IgD-negative memory B cell (primary cell): ENCODE measurements at regions not wholly inside any gene's neighbourhood (a gene's known extent, or its start where the extent isn't known, plus 50 kb on each side); places are given as distances from the start of the nearest gene placed in this dataset.

Experiments
- H3K27ac Mint-ChIP-seq, 3 donors: one replicate each; pipeline ENCODE4 v1.8.0; 2020 to 2022; ENCODE audit warnings: mild to moderate bottlenecking in 3 of 3, mixed read lengths in 3 of 3, moderate library complexity in 1 of 3
- H3K27me3 Mint-ChIP-seq: one replicate; pipeline ENCODE4 v1.8.0; 2021; ENCODE audit warnings: mixed read lengths
- H3K36me3 Mint-ChIP-seq: one replicate; pipeline ENCODE4 v1.8.0; 2020; ENCODE audit warnings: mild to moderate bottlenecking, mixed read lengths
- H3K4me1 Mint-ChIP-seq, 3 donors: one replicate each; pipeline ENCODE4 v1.8.0; 2020 to 2022; ENCODE audit warnings: mixed read lengths in 3 of 3, mild to moderate bottlenecking in 1 of 3
- H3K4me3 Mint-ChIP-seq, 4 donors: one replicate each; pipeline ENCODE4 v1.8.0; 2020 to 2022; ENCODE audit warnings: mild to moderate bottlenecking in 4 of 4, mixed read lengths in 4 of 4, moderate library complexity in 3 of 4
- H3K9me3 Mint-ChIP-seq, 3 donors: one replicate each; pipeline ENCODE4 v1.8.0; 2020 to 2021; ENCODE audit warnings: mixed read lengths in 3 of 3, mild to moderate bottlenecking in 1 of 3

GRCh38 chr15:87419344-87419743 is 837.2 kb downstream of the NTRK3 start:
- H3K27ac Mint-ChIP-seq = no peak overlapping the region
- no peak overlapping the region for H3K4me3 Mint-ChIP-seq
- no peaks in the 10 kb centered on the region for H3K36me3 Mint-ChIP-seq
- H3K4me1 Mint-ChIP-seq = peaks cover 0 to 2% (median 0%) of the 10 kb centered on the region in 3 donors
- peaks cover 3 to 14% (median 3%) of the 10 kb centered on the region in 3 donors for H3K9me3 Mint-ChIP-seq
- H3K27me3 Mint-ChIP-seq = no peaks in the 10 kb centered on the region

GRCh38 chr15:87416591-87417257 is 839.8 kb downstream of the NTRK3 start:
- Mint-ChIP-seq H3K27ac (no peak overlapping the region), H3K27me3 (no peaks in the 10 kb centered on the region), H3K4me1 (no peaks in the 10 kb centered on the region), H3K4me3 (no peak overlapping the region), H3K9me3 (peaks cover 2 to 10% (median 3%) of the 10 kb centered on the region in 3 donors), H3K36me3 (no peaks in the 10 kb centered on the region)

GRCh38 chr15:87408902-87409301 is 847.6 kb downstream of the NTRK3 start:
- no peaks in the 10 kb centered on the region for H3K27me3 Mint-ChIP-seq
- peaks cover 5% of the 10 kb centered on the region in 3 donors for H3K9me3 Mint-ChIP-seq
- no peaks in the 10 kb centered on the region for H3K4me1 Mint-ChIP-seq
- no peak overlapping the region for H3K27ac Mint-ChIP-seq
- H3K36me3 Mint-ChIP-seq = no peaks in the 10 kb centered on the region
- H3K4me3 Mint-ChIP-seq = no peak overlapping the region

- Mint-ChIP-seq H3K4me3 (no peak overlapping the region), H3K27me3 (no peaks in the 10 kb centered on the region), H3K4me1 (no peaks in the 10 kb centered on the region), H3K27ac (no peak overlapping the region), H3K9me3 (peaks cover 5 to 13% (median 5%) of the 10 kb centered on the region in 3 donors), H3K36me3 (no peaks in the 10 kb centered on the region)
These were observed 852.6 kb downstream of the NTRK3 start for GRCh38 chr15:87403973-87404372.

- H3K36me3 Mint-ChIP-seq = no peaks in the 10 kb centered on the region
- H3K9me3 Mint-ChIP-seq = peaks cover 3 to 13% (median 5%) of the 10 kb centered on the region in 3 donors
- no peaks in the 10 kb centered on the region for H3K27me3 Mint-ChIP-seq
- no peaks in the 10 kb centered on the region for H3K4me1 Mint-ChIP-seq
- no peak overlapping the region for H3K4me3 Mint-ChIP-seq
- H3K27ac Mint-ChIP-seq = no peak overlapping the region
These were observed 854.6 kb downstream of the NTRK3 start for GRCh38 chr15:87401973-87402372.

GRCh38 chr15:87394676-87395075 is 861.9 kb downstream of the NTRK3 start:
- H3K4me3 Mint-ChIP-seq = no peak overlapping the region

GRCh38 chr15:87387766-87388165 is 868.8 kb downstream of the NTRK3 start:
- H3K36me3 Mint-ChIP-seq = no peaks in the 10 kb centered on the region
- no peak overlapping the region for H3K27ac Mint-ChIP-seq

More at GRCh38 chr15:87394676-87395075, 861.9 kb downstream of the NTRK3 start:
- H3K4me1 Mint-ChIP-seq = no peaks in the 10 kb centered on the region
- H3K36me3 Mint-ChIP-seq = no peaks in the 10 kb centered on the region
- peaks cover 1 to 11% (median 8%) of the 10 kb centered on the region in 3 donors for H3K9me3 Mint-ChIP-seq
- no peaks in the 10 kb centered on the region for H3K27me3 Mint-ChIP-seq
- no peak overlapping the region for H3K27ac Mint-ChIP-seq

GRCh38 chr15:87374339-87374738 is 882.2 kb downstream of the NTRK3 start:
- H3K27me3 Mint-ChIP-seq = no peaks in the 10 kb centered on the region
- peaks cover 3 to 9% (median 8%) of the 10 kb centered on the region in 3 donors for H3K9me3 Mint-ChIP-seq
- no peaks in the 10 kb centered on the region for H3K36me3 Mint-ChIP-seq
- H3K4me3 Mint-ChIP-seq = no peak overlapping the region
- H3K27ac Mint-ChIP-seq = no peak overlapping the region
- no peaks in the 10 kb centered on the region for H3K4me1 Mint-ChIP-seq

More at GRCh38 chr15:87387766-87388165, 868.8 kb downstream of the NTRK3 start:
- H3K27me3 Mint-ChIP-seq = no peaks in the 10 kb centered on the region
- no peak overlapping the region for H3K4me3 Mint-ChIP-seq
- H3K4me1 Mint-ChIP-seq = no peaks in the 10 kb centered on the region
- peaks cover 0 to 13% (median 4%) of the 10 kb centered on the region in 3 donors for H3K9me3 Mint-ChIP-seq

GRCh38 chr15:87369269-87369668 is 887.3 kb downstream of the NTRK3 start:
- Mint-ChIP-seq H3K36me3 (no peaks in the 10 kb centered on the region), H3K9me3 (peaks cover 5 to 9% (median 8%) of the 10 kb centered on the region in 3 donors), H3K4me3 (no peak overlapping the region), H3K4me1 (no peaks in the 10 kb centered on the region), H3K27me3 (no peaks in the 10 kb centered on the region), H3K27ac (no peak overlapping the region)

- Mint-ChIP-seq H3K27ac (no peak overlapping the region), H3K4me1 (no peaks in the 10 kb centered on the region), H3K9me3 (peaks cover 5 to 9% (median 8%) of the 10 kb centered on the region in 3 donors), H3K4me3 (no peak overlapping the region), H3K27me3 (no peaks in the 10 kb centered on the region), H3K36me3 (no peaks in the 10 kb centered on the region)
These were observed 888.0 kb downstream of the NTRK3 start for GRCh38 chr15:87368511-87368910.

GRCh38 chr15:87365186-87365585 is 891.4 kb downstream of the NTRK3 start:
- Mint-ChIP-seq H3K4me1 (no peaks in the 10 kb centered on the region), H3K9me3 (peaks cover 0 to 6% (median 2%) of the 10 kb centered on the region in 3 donors), H3K4me3 (no peak overlapping the region), H3K27me3 (no peaks in the 10 kb centered on the region), H3K36me3 (no peaks in the 10 kb centered on the region), H3K27ac (no peak overlapping the region)

- Mint-ChIP-seq H3K27me3 (no peaks in the 10 kb centered on the region), H3K4me3 (no peak overlapping the region), H3K4me1 (no peaks in the 10 kb centered on the region), H3K27ac (no peak overlapping the region), H3K36me3 (no peaks in the 10 kb centered on the region), H3K9me3 (peaks cover 0 to 2% (median 0%) of the 10 kb centered on the region in 3 donors)
These were observed 894.0 kb downstream of the NTRK3 start for GRCh38 chr15:87362531-87362930.

GRCh38 chr15:87357637-87358313 is 898.8 kb downstream of the NTRK3 start:
- Mint-ChIP-seq H3K4me3 (no peak overlapping the region), H3K27me3 (no peaks in the 10 kb centered on the region), H3K9me3 (peaks cover 0 to 2% (median 0%) of the 10 kb centered on the region in 3 donors), H3K27ac (no peak overlapping the region), H3K4me1 (no peaks in the 10 kb centered on the region), H3K36me3 (no peaks in the 10 kb centered on the region)

GRCh38 chr15:87355946-87356345 is 900.6 kb downstream of the NTRK3 start:
- Mint-ChIP-seq H3K9me3 (peaks cover 0 to 2% (median 2%) of the 10 kb centered on the region in 3 donors), H3K27me3 (no peaks in the 10 kb centered on the region), H3K36me3 (no peaks in the 10 kb centered on the region), H3K27ac (no peak overlapping the region), H3K4me1 (no peaks in the 10 kb centered on the region), H3K4me3 (no peak overlapping the region)

- H3K4me3 Mint-ChIP-seq = no peak overlapping the region
- peaks cover 0 to 2% (median 2%) of the 10 kb centered on the region in 3 donors for H3K9me3 Mint-ChIP-seq
- H3K27me3 Mint-ChIP-seq = no peaks in the 10 kb centered on the region
- H3K36me3 Mint-ChIP-seq = no peaks in the 10 kb centered on the region
- no peaks in the 10 kb centered on the region for H3K4me1 Mint-ChIP-seq
- no peak overlapping the region for H3K27ac Mint-ChIP-seq
These were observed 901.7 kb downstream of the NTRK3 start for GRCh38 chr15:87354661-87355410.
